NCI-H187 (cell line): ENCODE measurements at regions not wholly inside any gene's neighbourhood (a gene's known extent, or its start where the extent isn't known, plus 50 kb on each side); places are given as distances from the start of the nearest gene placed in this dataset.
"Not testable (repeated sequence)": the region's sequence is repeated elsewhere in the genome, so short reads cannot be mapped to it uniquely, and the experiment has no call there.

Experiments
- DNase-seq, 2 experiments: peaks; one replicate each; lab custom pipeline; 2025; lab: John Stamatoyannopoulos, UW

- DNase-seq = no peak
Measured at GRCh38 chr1:8228253-8228652, 89.7 kb upstream of the SLC45A1 start.

DNA sequence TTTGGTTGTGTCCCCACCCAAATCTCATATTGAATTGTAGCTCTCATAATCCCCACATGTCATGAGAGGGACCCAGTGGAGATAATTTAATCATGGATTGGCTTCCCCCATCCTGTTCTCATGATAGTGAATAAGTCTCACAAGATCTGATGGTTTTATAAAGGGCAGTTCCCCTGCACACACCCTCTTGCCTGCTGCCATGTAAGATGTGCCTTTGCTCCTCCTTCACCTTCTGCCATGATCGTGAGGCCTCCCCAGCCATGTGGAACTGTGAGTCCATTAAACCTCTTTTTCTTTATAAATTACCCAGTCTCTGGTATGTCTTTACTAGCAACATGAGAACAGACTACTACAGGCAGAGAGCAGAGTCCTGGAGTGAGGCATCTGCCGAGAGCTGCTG, 90.2 kb upstream of the SLC45A1 start:
- not testable (repeated sequence) for DNase-seq

- no peak for DNase-seq
Measured at GRCh38 chr1:8226747-8227146, 91.2 kb upstream of the SLC45A1 start.

GRCh38 chr1:8226024-8226423, 91.9 kb upstream of the SLC45A1 start:
- DNase-seq = not testable (repeated sequence)

GRCh38 chr1:8223526-8223925, 94.4 kb upstream of the SLC45A1 start:
- no peak for DNase-seq

GRCh38 chr1:8222789-8223188, 95.1 kb upstream of the SLC45A1 start:
- DNase-seq = no peak

DNA sequence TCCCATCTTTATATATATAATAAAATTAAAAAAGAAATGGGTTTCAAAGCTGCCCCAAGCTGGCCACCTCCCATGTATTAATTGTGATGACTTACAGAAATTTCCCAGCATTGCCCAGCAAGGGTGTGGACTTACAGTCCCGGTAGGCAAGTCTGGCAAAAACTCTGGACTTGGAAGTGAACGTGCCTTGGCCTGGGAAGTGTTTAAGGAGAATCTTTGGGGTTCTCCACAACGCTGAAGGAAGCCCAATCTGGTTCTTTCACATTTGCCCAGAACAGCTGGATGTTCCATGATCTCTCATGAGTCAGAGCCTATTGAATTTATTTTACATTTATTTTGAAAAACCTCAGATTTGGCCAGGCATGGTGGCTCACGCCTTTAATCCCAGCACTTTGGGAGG, 98.4 kb upstream of the SLC45A1 start:
- no peak for DNase-seq

GRCh38 chr1:8218351-8219092, 99.4 kb upstream of the SLC45A1 start:
- no peak for DNase-seq

DNA sequence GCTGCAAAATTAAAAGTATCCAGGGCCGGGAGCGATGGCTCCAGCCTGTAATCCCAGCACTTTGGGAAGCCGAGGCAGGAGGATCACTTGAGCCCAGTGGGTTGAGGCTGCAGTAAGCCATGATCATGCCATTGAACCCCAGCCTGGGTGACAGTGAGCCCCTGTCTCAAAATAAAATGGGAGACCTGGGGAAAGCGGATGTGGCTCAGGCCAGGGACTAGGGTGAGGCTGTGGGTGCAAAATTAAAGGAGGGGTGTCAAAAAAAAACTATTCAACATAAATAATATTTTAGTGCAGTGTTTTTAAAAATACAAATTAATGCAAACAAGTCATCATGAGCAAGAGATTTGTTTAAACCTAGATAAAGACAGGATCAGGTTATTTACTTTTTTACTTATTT, 100.1 kb upstream of the SLC45A1 start:
- no peak for DNase-seq

DNA sequence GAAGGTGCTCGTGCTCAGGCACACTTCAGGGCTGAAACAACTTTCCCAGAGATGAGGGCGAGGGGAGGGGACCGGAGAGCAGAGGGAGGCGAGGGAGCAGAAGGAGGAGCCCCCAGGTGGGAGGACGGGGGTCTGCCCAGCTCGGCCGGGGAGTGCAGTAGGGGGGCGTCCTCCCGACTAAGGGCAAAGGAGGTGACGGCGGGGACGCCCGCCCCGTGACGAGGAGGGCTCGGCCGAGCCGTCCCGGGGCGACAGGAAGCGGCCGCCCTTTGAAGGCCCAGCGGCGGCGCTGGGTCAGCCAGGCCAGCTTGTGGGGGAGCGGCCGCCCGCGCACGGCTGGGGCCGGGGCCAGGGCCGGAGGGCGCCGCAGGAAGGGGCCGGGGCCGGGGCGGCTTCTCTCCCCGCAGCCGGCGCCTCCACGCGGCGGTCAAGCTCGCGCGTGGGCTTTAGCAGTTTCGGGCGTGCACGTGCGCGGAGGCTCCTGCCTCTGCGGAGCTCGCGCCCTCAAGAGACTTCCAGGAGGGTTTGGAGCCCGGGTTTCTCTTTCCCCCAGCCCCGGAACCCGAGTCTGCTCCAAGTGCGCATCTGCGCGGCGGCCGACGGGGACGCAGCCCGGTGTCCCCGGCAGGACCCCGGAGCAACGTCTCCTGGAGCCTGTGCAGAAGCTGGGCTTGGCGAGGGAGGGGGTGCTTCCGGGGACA, 100.8 kb upstream of the SLC45A1 start:
- no peak for DNase-seq

GRCh38 chr1:8216005-8216404, 101.9 kb upstream of the SLC45A1 start:
- DNase-seq = no peak

DNA sequence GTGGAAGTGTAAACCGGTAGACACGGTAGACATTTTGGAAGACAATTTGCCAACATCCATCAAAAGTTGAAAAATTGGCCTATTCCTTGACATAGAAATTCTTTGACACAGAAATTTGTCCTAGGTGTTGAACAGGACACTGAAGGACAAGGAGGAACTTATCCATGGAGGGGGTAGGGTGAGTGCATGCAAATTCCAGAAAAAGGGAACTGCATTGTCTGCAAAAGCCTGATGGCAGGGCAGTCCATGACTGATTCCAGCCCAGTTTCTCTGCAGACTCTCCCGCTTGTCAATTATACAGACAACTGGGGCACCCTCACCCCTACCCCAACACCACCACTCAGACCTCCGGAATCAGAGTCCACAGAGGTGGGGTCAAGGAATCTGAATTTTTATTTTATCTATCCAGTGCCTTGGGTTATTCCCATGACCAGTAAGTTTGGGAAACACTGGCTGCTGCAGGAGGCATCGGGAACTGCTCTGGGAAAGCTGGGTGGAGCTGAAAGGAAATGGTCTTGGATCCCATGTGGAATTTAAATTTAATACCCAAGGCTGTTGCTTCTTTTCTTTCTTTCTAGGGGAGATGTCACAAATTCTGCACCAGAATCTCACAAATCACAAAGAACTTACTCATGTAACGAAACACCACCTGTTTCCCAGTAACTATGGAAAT, 103.3 kb upstream of the SLC45A1 start:
- no peak for DNase-seq

DNA sequence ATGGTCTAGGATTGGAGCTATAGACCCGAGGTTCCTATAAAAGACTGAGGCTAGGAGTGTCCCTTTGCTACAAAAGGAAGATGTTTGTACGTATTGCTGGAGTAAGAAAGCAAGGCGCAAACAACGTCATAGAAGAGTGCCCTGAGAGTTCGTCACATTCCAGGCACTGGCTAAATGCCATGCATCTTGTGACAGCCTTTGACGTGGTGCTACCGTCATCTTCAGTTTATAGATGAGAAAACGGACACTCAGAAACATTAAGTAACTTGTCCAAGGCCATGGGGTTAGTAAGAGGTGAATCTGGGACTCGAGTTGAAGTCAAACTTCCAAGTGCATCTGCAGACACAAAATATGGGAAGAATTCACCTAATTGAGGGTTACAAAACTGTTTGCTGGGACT, 104.2 kb upstream of the SLC45A1 start:
- no peak for DNase-seq

DNA sequence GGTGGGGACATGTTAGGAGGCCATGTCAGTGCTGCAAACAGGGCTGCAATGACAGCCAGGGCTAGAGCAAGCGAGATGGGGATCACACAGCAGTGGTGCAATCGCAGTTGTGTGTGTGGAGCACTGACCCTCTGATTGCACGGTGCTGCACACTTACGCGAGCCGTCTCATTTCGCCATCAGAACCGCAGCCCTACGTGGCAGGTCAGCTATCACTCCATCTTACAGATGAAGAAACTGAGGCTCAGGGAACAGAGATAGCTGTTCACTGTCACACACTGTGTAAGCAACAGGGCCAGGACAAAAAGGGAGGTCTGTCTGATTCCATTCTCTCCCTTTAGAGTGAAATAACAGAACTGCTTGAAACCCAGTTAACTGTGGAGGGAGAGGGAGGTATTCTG, 104.8 kb upstream of the SLC45A1 start:
- DNase-seq = no peak

DNA sequence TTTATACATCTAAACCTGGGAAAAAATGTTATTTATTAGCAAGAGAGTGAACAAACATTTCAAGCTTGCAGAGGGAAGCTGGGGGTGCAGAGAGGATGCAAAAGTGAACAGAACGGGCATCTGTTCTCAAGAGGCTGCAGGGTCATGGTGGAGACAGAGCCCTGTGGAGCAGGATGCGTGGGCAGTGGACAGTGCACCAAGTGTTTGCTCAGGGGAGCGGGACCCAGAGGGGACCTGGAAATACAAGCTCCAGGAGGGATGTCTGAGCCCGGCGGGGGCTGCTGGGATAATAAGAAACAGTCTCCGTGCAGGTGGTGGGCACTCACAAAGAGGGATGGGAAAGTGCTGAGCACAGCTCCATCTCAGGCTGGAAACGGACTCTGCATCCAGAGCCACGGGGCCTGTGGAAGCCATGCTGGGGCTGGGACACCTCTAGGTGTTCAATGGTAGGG, 105.3 kb upstream of the SLC45A1 start:
- DNase-seq = no peak

DNA sequence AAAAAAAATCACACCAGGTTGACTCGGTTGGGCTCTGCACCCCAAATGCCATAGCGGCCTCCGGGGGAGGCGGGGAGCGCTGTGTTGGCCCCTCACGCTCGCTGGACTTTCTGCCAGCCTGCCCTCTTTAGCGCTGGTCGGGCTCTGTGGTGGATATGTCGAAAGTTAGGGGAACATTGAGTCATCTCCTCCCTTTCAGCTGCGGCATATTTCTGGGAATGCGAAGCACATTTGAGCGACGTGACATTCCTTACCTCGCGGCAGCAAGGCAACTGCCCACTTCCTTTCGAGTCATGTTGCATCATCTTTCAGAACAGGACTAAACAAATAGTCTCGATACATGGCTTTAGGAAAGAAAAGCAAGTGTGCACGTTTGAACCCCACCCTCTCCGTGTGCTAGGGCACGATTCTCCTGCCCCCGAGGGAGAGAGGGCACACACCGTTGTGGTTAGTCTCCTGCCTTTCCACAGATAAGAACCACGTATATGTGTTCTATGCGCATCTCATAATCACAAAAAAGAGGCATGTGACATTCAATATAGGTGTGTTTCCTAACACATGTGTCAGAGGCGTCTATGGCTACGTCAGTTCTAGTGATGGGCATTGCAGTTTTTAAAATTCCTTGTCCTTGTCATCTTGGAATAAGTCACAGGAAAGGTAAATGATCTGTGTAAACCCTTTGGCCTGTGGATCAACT, 105.9 kb upstream of the SLC45A1 start:
- no peak for DNase-seq

GRCh38 chr1:8211251-8211882, 106.5 kb upstream of the SLC45A1 start:
- no peak for DNase-seq

GRCh38 chr1:8207202-8207601, 110.7 kb upstream of the SLC45A1 start:
- DNase-seq = no peak

DNA sequence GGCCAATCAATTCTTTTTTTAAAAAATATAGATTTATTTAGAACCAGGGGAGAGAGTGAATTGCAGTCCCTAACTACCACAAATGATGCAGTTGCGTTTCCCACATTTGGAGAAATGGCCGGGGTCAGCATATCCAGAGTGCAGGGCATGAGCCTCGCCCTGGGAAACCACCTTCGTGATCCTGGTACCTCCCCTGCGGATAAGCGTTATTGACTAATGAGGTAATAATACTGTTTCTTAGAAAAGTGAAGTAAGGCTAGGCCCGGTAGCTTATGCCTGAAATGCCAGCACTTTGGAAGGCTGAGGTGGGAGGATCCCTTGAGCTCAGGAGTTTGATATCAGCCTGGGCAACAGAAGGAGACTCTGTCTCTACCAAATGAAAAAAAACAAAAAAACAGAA, 111.5 kb upstream of the SLC45A1 start:
- no peak for DNase-seq

GRCh38 chr1:8205771-8206170, 112.1 kb upstream of the SLC45A1 start:
- DNase-seq = no peak

GRCh38 chr1:8204826-8205225, 113.1 kb upstream of the SLC45A1 start:
- DNase-seq = no peak

DNA sequence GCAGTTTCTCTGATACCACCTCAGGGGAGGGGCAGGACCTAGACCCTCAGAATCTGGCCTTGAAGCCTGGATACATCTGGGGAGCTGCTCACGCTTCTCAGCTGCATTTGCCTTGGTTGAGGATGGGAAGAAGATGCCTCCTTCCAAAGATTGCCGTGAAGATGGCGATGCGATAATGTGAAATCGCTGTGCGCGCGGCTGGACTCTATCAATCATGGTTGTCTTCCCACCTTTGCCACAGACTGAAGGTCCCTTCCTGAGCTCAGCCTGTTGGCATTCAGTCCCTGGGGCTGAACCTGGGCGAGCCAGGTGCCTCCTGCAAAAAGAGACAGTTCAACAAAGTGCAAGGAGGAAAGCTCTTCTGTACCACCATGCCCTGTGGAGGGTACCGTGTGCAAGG, 114.4 kb upstream of the SLC45A1 start:
- DNase-seq = no peak
